ENCODE measurements at regions not wholly inside any gene's neighbourhood (a gene's known extent, or its start where the extent isn't known, plus 50 kb on each side); places are given as distances from the start of the nearest gene placed in this dataset.

- no peak for DNase-seq
Observed at GRCh38 chr7:18081617-18082016, 54.0 kb upstream of the PRPS1L1 start.

- no peak for DNase-seq
Observed at GRCh38 chr7:18082169-18082568, 54.5 kb upstream of the PRPS1L1 start.

- DNase-seq: peak; percentile 14 to 15
Observed at GRCh38 chr7:18086165-18087025, 58.7 kb upstream of the PRPS1L1 start.

GRCh38 chr7:18087026-18087686 lies 59.5 kb upstream of the PRPS1L1 start:
- peak; percentile 6 to 12 for DNase-seq

GRCh38 chr7:18087687-18088078 lies 60.0 kb upstream of the PRPS1L1 start:
- no peak for DNase-seq

- no peak for DNase-seq
Observed at GRCh38 chr7:18096087-18096486, 68.4 kb upstream of the PRPS1L1 start.

- no peak for DNase-seq
Observed at GRCh38 chr7:18102576-18102975, 74.9 kb upstream of the PRPS1L1 start.

- DNase-seq: no peak
Observed at GRCh38 chr7:18103436-18104218, 76.0 kb upstream of the PRPS1L1 start.

- DNase-seq: no peak
Observed at GRCh38 chr7:18109762-18110161, 82.1 kb upstream of the PRPS1L1 start.

- no peak for DNase-seq
Observed at GRCh38 chr7:18116661-18117060, 89.0 kb upstream of the PRPS1L1 start.

- no peak for DNase-seq
Observed at GRCh38 chr7:18117482-18117881, 89.8 kb upstream of the PRPS1L1 start.

GRCh38 chr7:18119985-18120384 lies 92.3 kb upstream of the PRPS1L1 start:
- DNase-seq: no peak

GRCh38 chr7:18123508-18124239 lies 96.0 kb upstream of the PRPS1L1 start:
- no peak for DNase-seq

GRCh38 chr7:18125476-18125875 lies 97.8 kb upstream of the PRPS1L1 start:
- peak; percentile 59 to 63 for DNase-seq

- no peak for DNase-seq
Observed at GRCh38 chr7:18126281-18126680, 98.6 kb upstream of the PRPS1L1 start.

- no peak for DNase-seq
Observed at GRCh38 chr7:18128846-18129245, 101.2 kb upstream of the PRPS1L1 start.

GRCh38 chr7:18132811-18133210 lies 105.2 kb upstream of the PRPS1L1 start:
- no peak for DNase-seq

- DNase-seq: no peak
Observed at GRCh38 chr7:18133921-18134320, 106.3 kb upstream of the PRPS1L1 start.

- DNase-seq: no peak
Observed at GRCh38 chr7:18140943-18141342, 113.3 kb upstream of the PRPS1L1 start.

GRCh38 chr7:18144166-18144565 lies 116.5 kb upstream of the PRPS1L1 start:
- no peak for DNase-seq

GRCh38 chr7:18145160-18145559 lies 117.5 kb upstream of the PRPS1L1 start:
- DNase-seq: no peak

- DNase-seq: no peak
Observed at GRCh38 chr7:18151422-18151821, 123.8 kb upstream of the PRPS1L1 start.

Measured in right lung (tissue), 2 donors.